ENCODE measurements at regions not wholly inside any gene's neighbourhood (a gene's known extent, or its start where the extent isn't known, plus 50 kb on each side); places are given as distances from the start of the nearest gene placed in this dataset.

DNA sequence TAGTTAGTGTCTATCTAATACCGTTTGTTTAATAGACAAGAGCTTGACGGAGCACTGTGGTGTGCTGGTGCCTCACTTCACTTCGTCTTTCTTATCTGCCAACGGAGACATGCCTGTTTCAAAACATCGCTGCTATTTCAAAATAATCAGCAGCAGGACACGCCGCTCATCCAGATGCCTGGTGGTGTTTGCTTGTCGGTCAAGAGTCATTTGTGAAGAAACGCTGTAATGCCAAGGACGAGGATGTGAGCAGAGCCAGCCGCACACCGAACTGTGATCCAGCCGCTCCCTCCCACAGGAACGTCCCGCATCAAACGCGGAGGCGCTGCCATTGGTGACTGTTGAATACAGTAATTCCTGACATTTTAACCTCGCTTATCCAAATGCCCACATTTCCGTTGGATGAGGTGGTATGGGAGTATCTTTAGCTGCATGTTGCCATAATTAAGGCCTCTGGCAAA lies 432.4 kb downstream of the FBXO15 start:
- Mint-ChIP-seq H3K4me3 (no peak overlapping the region), H3K27me3 (ENCODE audit: low read depth in 3 of 3) (no peaks in the 10 kb centered on the region), H3K9me3 (peaks cover 0 to 9% (median 2%) of the 10 kb centered on the region in 7 donors), H3K36me3 (no peaks in the 10 kb centered on the region), H3K4me1 (no peaks in the 10 kb centered on the region), H3K27ac (no peak overlapping the region)
- 97% methylated on average over 10 of the region's 20 CpGs for WGBS (ENCODE audit: insufficient coverage)
- Histone ChIP-seq H3K4me3 (replicated peaks in 1 of 3; ENCODE audit: low read depth in 2 of 3, low read length in 3 of 3) (no peak overlapping the region), H3K9ac (ENCODE audit: insufficient read depth, low read length, poor library complexity, severe bottlenecking) (no peak overlapping the region), H3K4me2 (replicated peaks; ENCODE audit: extremely low read depth, low read length, poor library complexity, severe bottlenecking) (no peak overlapping the region), H3K27ac (ENCODE audit: low read depth in 1 of 2, low read length in 2 of 2) (no peak overlapping the region), H4K20me1 (ENCODE audit: insufficient read depth, low read length) (no peaks in the 10 kb centered on the region), H3K9me3 (replicated peaks in 1 of 2; ENCODE audit: control insufficient read depth in 1 of 2, insufficient read depth in 1 of 2, low read length in 2 of 2) (peaks cover 0 to 4% of the 10 kb centered on the region in 2 donors), H2AFZ (ENCODE audit: insufficient read depth, low read depth, low read length, poor library complexity, severe bottlenecking) (no peak overlapping the region), H3K4me1 (ENCODE audit: control insufficient read depth in 1 of 2, insufficient read depth in 2 of 2, low read length in 2 of 2) (no peaks in the 10 kb centered on the region), H3K27me3 (ENCODE audit: control insufficient read depth in 2 of 2, insufficient read depth in 2 of 2, low read length in 2 of 2) (no peaks in the 10 kb centered on the region), H3K79me2 (ENCODE audit: insufficient read depth, low read length) (no peaks in the 10 kb centered on the region), H3K36me3 (replicated peaks in 1 of 2; ENCODE audit: control insufficient read depth in 1 of 2, insufficient read depth in 2 of 2, low read length in 2 of 2) (no peaks in the 10 kb centered on the region)
- intact Hi-C loops (cut with micrococcal nuclease) = no loop called here
- no peak for DNase-seq
- TF ChIP-seq, protein P1, sequence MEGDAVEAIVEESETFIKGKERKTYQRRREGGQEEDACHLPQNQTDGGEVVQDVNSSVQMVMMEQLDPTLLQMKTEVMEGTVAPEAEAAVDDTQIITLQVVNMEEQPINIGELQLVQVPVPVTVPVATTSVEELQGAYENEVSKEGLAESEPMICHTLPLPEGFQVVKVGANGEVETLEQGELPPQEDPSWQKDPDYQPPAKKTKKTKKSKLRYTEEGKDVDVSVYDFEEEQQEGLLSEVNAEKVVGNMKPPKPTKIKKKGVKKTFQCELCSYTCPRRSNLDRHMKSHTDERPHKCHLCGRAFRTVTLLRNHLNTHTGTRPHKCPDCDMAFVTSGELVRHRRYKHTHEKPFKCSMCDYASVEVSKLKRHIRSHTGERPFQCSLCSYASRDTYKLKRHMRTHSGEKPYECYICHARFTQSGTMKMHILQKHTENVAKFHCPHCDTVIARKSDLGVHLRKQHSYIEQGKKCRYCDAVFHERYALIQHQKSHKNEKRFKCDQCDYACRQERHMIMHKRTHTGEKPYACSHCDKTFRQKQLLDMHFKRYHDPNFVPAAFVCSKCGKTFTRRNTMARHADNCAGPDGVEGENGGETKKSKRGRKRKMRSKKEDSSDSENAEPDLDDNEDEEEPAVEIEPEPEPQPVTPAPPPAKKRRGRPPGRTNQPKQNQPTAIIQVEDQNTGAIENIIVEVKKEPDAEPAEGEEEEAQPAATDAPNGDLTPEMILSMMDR (IDR thresholded peaks at IDR 0.05) = no peak

DNA sequence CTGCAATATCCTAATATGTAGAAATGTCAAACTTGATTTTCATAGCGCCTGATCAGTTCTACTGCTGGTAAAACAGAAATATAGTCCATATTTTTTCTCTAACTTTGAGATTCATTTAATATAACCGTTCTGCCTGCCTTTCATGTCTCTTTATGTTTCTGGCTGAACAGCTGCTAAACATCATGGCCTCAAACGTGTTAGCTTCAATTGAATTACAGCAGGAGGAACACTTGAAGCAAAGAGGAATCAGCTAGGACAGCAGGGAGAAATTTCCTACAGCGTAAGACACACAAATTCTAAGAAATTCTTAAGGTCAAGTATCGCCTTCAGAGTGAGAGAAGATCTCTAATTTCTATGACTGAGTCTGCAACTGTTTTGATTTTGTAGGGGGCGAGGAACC lies 433.2 kb downstream of the FBXO15 start:
- WGBS (ENCODE audit: insufficient coverage) = 100% methylated on average over 2 of the region's 6 CpGs
- Histone ChIP-seq H3K36me3 (replicated peaks in 1 of 2; ENCODE audit: control insufficient read depth in 1 of 2, insufficient read depth in 2 of 2, low read length in 2 of 2) (no peaks in the 10 kb centered on the region), H4K20me1 (ENCODE audit: insufficient read depth, low read length) (no peaks in the 10 kb centered on the region), H3K27me3 (ENCODE audit: control insufficient read depth in 2 of 2, insufficient read depth in 2 of 2, low read length in 2 of 2) (no peaks in the 10 kb centered on the region), H3K79me2 (ENCODE audit: insufficient read depth, low read length) (no peaks in the 10 kb centered on the region), H3K4me2 (replicated peaks; ENCODE audit: extremely low read depth, low read length, poor library complexity, severe bottlenecking) (no peak overlapping the region), H3K4me1 (ENCODE audit: control insufficient read depth in 1 of 2, insufficient read depth in 2 of 2, low read length in 2 of 2) (no peaks in the 10 kb centered on the region), H3K9ac (ENCODE audit: insufficient read depth, low read length, poor library complexity, severe bottlenecking) (no peak overlapping the region), H3K27ac (ENCODE audit: low read depth in 1 of 2, low read length in 2 of 2) (no peak overlapping the region), H2AFZ (ENCODE audit: insufficient read depth, low read depth, low read length, poor library complexity, severe bottlenecking) (no peak overlapping the region), H3K9me3 (replicated peaks in 1 of 2; ENCODE audit: control insufficient read depth in 1 of 2, insufficient read depth in 1 of 2, low read length in 2 of 2) (peaks cover 0 to 4% of the 10 kb centered on the region in 2 donors), H3K4me3 (replicated peaks in 1 of 3; ENCODE audit: low read depth in 2 of 3, low read length in 3 of 3) (no peak overlapping the region)
- Mint-ChIP-seq H3K27me3 (ENCODE audit: low read depth in 3 of 3) (no peaks in the 10 kb centered on the region), H3K27ac (no peak overlapping the region), H3K4me3 (no peak overlapping the region), H3K9me3 (peaks cover 0 to 9% (median 2%) of the 10 kb centered on the region in 7 donors), H3K36me3 (no peaks in the 10 kb centered on the region), H3K4me1 (no peaks in the 10 kb centered on the region)
- intact Hi-C loops (cut with micrococcal nuclease) = no loop called here
- no peak for DNase-seq
- TF ChIP-seq, protein P1 (IDR thresholded peaks at IDR 0.05) = no peak

All from CD14-positive monocyte (primary cell).